ENCODE measurements at regions not wholly inside any gene's neighbourhood (a gene's known extent, or its start where the extent isn't known, plus 50 kb on each side); places are given as distances from the start of the nearest gene placed in this dataset.
"Not testable (repeated sequence)": the region's sequence is repeated elsewhere in the genome, so short reads cannot be mapped to it uniquely, and the experiment has no call there.

DNA sequence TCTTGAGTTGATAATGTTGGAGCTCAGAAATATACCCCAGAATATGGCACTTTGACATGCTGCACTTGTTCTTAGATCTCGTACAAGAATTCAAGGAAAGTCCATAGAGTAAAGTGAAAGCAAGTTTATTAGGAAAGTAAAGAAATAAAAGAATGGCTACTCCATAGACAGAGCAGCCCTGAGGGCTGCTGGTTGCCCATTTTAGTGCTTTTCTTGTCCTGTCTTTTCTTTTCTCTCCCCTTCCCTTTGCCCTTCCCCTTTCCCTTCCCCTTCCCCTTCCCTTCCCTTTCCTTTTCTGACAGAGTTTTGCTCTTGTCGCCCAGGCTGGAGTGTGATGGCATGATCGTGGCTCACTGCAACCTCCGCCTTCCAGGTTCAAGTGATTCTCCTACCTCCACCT is 283.4 kb upstream of the SEMA6A start:
- not testable (repeated sequence) for DNase-seq

GRCh38 chr5:116856271-116856670 is 281.6 kb upstream of the SEMA6A start:
- no peak for DNase-seq

DNA sequence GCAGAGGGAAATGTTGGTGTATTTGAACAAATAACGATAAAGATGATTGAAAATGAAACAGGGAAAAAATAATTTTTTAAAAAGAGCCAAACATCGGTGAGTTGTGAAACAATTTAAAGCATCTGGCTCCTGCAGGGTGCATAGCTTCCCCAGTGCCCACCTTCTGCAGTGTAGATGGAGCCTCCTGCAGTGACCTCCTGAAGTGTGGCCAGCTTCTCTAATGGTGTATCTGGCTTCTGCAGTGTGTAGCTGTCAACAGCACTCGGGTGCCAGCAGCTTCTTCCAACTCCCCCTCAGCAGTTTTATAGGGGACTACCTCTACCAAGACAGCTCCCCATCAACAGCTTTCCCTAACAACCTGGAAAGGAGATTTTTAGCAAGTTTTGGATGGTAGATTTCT is 279.4 kb upstream of the SEMA6A start:
- DNase-seq: no peak

DNA sequence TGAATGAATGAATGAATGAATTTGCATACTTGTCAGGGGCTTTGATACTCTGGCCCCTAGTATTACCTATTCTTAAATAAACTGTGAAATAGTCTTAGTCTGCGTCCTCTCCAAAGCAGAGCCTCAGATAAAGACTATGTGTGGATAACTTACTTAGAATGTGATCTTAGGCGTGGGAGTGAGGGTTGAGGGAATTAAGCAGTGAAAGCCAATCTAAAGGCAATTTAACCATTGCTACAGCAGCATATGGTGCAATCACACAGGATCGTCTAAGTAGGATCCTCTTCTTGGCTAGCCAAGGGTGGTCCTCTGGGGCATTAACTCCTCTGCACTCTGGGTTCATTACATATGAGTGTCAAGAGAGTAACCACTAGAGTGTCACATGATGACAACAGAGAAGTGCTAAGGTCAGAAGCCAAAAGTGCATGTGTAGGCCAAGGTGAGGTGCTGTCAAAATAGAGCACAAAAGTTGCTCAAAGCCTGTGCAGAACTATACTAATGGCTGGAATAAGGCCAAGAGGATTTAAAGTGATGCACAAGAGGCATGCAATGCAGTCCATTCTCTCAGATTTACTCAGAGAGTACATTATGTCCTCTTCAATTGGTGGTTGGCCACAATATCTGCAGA is 274.4 kb upstream of the SEMA6A start:
- DNase-seq: no peak

DNA sequence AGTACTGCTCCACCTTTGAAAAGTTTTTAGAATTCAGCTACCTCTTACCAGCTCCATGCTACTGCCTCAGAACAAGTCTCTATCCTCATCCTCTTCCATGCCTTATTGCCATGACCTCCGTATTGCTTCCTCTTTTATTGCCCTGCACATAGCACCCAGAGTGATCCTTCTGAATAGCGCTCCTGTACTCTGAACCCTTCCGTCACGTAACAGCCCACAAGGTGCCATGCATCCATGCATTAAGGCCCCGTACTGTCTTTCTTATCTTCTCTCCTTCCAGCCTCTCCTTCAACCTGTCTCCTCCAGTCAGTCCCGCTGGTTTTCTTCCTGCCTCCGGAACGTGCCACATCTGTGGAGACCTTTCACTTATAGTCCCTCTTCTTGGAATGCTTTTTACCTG is 273.3 kb upstream of the SEMA6A start:
- no peak for DNase-seq

DNA sequence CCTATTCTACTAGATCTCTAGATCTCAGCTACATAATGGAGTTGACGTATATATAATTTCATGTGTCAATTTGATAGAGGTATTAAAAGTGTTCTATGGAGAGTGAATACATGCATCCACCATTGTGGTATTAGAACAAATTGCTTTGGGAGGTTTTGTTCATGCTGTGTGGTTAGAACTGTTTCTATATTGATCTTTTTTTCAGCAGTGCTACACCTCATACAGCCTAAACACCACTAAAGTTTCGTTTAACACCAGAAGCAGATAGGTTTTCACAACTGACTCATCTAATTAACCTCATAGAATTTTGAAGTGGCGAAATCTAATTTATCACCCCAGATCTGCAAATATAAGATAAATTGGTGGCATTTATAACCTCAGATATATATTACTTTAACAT is 269.4 kb upstream of the SEMA6A start:
- no peak for DNase-seq

GRCh38 chr5:116842514-116842961 is 267.9 kb upstream of the SEMA6A start:
- DNase-seq: no peak

GRCh38 chr5:116841734-116842133 is 267.1 kb upstream of the SEMA6A start:
- no peak for DNase-seq

- DNase-seq: no peak
These were observed 263.5 kb upstream of the SEMA6A start for GRCh38 chr5:116838011-116838536.

DNA sequence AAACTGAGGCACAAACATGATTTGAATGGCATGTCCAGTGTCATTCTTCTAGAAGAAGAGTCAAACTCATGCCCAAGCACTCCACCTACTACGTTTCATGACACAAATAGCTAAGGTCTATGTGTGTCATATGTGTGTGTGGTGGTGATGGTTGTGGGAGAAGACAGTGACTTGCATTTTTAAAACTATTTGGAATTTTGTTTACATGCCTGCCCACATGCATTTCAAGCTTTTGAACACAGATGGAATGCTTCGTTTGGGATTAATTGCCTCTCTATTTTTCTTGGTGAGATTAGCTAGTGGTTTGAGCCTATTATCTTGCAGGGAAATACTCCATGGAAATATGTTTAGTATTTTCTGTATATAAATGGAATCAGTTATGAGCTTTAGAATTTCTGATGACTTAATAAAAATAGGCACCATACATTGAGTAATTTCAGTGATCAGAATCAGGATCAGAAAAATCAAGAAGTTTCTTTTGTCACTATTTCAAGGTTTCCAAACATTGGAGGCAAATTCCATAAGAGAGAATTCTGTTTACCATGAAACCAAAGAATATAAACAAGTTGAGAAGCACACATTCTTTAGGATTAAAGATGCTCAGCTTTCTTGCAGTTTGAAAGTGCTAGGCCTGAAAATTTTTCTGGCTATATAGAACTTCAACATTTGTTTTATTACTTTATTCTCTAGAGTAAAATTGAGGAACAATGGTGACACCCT is 260.3 kb upstream of the SEMA6A start:
- DNase-seq: no peak

DNA sequence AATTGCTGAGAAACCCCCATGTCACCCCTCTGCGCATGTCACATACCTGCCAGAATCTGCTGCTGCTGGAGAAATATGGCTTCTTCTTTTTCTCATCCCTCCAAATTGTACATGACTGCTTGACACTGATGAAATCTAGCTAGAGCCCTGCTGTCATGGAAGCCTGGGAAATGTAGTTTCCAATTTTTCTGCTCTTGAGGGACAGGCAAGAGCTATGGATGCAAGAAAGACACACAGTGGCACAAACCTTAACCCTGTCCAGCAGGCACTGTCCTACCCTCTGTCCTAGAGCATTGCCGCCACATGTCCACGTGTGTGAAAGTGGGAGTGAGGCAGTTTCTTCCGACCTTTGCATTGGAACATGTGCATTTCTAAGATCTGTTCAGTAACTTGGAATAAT is 255.5 kb upstream of the SEMA6A start:
- DNase-seq: no peak

DNA sequence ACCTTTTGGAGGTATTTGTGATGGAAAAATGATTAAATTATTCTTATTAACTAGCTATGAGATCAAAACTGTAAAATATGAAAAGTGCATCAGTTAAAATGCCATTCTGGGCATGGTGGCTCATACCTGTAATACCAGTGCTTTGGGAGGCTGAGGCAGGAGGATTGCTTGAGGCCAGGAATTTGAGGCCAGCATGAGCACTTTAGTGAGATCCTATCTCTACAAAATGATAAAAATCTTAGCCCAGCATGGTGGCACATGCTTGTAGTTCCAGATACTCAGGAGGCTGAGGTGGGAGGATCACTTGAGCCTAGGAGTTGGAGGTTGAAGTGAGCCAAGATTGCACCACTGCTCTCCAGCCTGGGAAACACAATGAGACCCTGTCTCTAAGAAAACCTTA is 252.5 kb upstream of the SEMA6A start:
- DNase-seq: no peak

DNA sequence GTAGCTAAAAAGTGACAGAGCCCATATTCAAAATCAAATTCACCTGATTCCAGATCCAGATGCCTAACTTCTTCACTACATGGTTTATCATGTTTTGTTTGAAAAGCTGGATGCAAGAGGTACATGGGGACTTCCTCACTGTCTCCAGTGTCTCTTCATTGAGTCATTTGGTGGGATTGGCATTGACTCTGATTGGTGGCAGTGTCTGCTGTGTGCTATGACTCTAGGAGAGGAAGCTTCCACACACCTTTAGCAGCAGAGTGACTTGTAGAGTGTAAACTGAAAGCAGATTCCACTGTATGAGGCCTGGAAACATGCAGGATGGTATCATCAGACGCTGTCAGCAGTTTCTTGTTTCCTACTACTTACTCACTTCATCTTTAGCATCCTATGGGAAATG is 250.9 kb upstream of the SEMA6A start:
- DNase-seq: no peak

DNA sequence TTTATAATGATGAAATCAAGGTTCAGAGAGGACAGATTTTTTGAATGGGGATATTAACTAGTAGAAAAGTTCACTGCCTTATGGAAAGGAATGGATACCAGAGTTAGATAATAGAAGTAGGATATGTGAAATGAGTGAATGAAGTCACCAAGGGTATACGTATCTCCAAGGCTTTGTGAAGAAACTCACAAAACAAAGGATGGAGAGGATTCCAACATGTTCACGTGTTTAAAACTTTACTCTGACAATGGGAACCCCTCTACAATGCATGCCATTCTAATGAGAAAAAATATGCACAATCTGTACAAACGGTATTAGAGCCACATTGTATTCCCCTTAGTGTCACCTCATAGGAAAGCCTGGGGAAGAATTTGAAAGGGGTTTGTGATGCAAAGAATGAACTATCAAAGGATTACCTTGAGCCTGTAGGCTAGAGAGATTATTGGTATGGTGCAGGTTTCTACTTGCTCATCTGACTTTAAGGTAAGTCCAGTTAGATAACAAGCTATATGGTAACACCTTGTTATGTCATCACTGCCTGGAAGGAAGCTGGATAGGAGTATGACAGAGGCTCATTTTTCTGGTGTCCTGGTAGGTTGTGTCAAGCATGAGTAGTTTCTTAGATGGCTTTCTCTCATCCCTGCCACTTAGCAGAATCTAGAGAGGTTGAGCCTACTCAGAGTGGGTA is 250.3 kb upstream of the SEMA6A start:
- no peak for DNase-seq

DNA sequence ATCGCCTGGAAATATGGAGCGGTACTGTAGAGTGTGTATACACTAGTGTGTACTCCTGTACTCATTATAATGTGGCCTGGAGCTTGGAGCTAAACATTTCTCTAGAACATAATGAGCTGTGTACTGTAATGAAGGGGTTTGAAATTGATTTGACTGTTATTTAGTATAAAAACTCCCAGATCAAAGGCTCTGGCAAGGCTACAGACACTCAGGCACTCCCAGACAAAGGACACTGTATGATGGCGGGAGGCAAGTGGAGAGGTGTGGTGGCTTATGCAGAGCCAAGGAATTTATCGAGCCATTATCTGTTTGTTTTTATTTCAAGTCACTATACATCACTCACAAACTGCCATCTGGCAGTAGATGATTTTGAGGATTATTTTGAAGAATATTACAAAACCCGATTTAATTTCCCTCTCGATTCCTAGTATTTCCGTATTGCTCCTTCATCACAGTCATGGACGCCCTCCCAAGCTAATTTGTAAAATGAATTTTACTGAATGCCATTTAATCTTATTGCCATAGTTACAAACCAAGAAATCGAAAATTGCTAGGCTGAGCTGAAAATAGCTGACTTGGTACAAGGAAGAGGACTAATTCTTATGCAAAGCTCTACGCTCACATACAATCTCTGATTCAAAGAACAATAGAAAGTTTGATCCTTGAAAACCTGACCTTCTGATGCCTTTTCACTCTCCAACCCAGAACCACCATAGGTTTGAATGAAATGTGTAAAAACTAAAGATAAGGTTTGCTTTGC is 240.2 kb upstream of the SEMA6A start:
- DNase-seq: no peak

DNA sequence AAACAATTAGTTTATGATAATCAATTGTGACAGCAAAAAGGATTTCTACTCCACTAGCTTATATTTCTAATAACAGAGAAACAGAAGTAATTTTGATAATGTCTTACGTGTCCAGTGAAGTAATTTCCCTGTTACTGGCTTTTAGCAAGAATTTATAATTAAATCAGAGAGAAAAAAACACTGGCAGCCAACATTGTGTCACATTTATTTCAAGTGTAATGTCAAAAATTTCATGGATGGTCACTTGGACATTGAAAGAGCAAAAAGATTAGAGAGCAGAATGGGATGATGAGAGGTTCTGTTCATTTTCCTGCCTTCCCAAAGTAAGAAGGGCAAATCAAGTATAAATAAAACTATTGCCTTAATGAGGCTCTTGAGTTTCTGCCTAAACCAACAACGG is 239.3 kb upstream of the SEMA6A start:
- DNase-seq: no peak

GRCh38 chr5:116813356-116813755 is 238.7 kb upstream of the SEMA6A start:
- DNase-seq: no peak

- no peak for DNase-seq
These were observed 236.3 kb upstream of the SEMA6A start for GRCh38 chr5:116810951-116811350.

DNA sequence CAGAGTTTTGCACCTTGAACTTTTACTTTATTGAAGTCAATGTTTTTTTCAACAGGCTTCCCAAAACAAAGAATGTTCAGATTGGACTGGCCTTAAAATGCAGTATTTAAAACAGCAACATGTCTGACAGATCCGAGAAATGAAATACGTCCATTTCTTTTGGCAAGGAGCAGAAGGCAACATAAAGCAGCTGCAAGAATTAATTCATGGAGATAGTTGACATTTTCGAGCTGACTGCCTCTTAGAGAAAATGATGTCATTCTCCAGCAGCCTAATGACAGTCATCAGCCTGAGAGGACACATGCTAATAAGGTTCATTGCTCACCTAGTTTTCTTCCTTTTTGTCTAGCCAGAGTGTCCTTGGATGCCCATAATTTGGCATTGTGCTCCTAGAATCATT is 232.2 kb upstream of the SEMA6A start:
- DNase-seq: no peak

GRCh38 chr5:116799401-116799800 is 224.8 kb upstream of the SEMA6A start:
- DNase-seq: no peak

GRCh38 chr5:116795189-116795588 is 220.6 kb upstream of the SEMA6A start:
- DNase-seq: no peak

GRCh38 chr5:116789522-116789921 is 214.9 kb upstream of the SEMA6A start:
- DNase-seq: no peak

DNA sequence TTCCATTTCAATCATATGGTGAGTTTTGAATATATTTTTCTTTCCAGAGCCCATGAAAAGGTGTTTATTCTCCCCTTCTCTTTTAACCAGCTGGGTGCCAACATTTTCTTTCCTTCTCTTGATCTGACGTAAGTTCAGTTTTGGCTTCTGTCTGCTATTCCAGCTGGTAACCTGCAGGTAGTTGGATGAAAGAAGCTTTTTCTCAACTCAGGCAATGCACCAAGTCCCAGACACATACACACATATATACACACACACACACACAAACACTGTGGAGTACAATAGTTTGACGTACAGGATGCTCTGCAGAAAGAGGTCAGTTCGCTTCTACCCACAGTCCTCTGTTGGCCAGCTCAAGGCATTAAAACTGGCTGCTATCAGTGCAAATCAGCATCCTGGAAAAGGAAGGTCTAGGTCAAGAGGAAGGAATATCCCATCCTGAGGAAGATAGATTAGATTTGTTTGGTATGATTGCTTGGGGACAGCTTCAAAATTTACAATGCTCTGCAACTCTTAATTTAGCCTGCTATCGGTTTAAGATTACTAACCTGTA is 214.3 kb upstream of the SEMA6A start:
- DNase-seq: no peak

Measured in NCI-H2171 (cell line).